HG02588 (cell line): ENCODE measurements at regions not wholly inside any gene's neighbourhood (a gene's known extent, or its start where the extent isn't known, plus 50 kb on each side); places are given as distances from the start of the nearest gene placed in this dataset.
"Not testable (repeated sequence)": the region's sequence is repeated elsewhere in the genome, so short reads cannot be mapped to it uniquely, and the experiment has no call there.

Experiments
- ATAC-seq: cut with Tn5 transposase; IDR thresholded peaks from one replicate; pipeline ENCODE4 v1.9.1; 2021; ENCODE audit warnings: mild to moderate bottlenecking, moderate library complexity; ENCODE audit not compliant: unreplicated experiment

- no peak for ATAC-seq
Observed at GRCh38 chr2:116917196-116917595, 897.3 kb upstream of the DDX18 start.

GRCh38 chr2:116918574-116918973, 895.9 kb upstream of the DDX18 start:
- ATAC-seq, result no peak

- ATAC-seq, result no peak
Observed at GRCh38 chr2:116922414-116922813, 892.1 kb upstream of the DDX18 start.

GRCh38 chr2:116924509-116924908, 890.0 kb upstream of the DDX18 start:
- ATAC-seq, result no peak

- ATAC-seq, result no peak
Observed at GRCh38 chr2:116935097-116935814, 879.2 kb upstream of the DDX18 start.

GRCh38 chr2:116948258-116948657, 866.2 kb upstream of the DDX18 start:
- no peak for ATAC-seq

GRCh38 chr2:116949249-116949648, 865.2 kb upstream of the DDX18 start:
- no peak for ATAC-seq

GRCh38 chr2:116952254-116952653, 862.2 kb upstream of the DDX18 start:
- no peak for ATAC-seq

GRCh38 chr2:116955646-116956045, 858.8 kb upstream of the DDX18 start:
- ATAC-seq, result no peak

GRCh38 chr2:116975608-116976007, 838.9 kb upstream of the DDX18 start:
- no peak for ATAC-seq

GRCh38 chr2:116979916-116980764, 834.4 kb upstream of the DDX18 start:
- ATAC-seq, result no peak

GRCh38 chr2:116987447-116987846, 827.0 kb upstream of the DDX18 start:
- ATAC-seq, result no peak

- ATAC-seq, result no peak
Observed at GRCh38 chr2:116988303-116988702, 826.2 kb upstream of the DDX18 start.

- no peak for ATAC-seq
Observed at GRCh38 chr2:117019357-117019756, 795.1 kb upstream of the DDX18 start.

GRCh38 chr2:117027646-117028045, 786.8 kb upstream of the DDX18 start:
- no peak for ATAC-seq

GRCh38 chr2:117028708-117029107, 785.8 kb upstream of the DDX18 start:
- ATAC-seq, result not testable (repeated sequence)

GRCh38 chr2:117055499-117056375, 758.8 kb upstream of the DDX18 start:
- no peak for ATAC-seq

GRCh38 chr2:117056376-117056748, 758.1 kb upstream of the DDX18 start:
- ATAC-seq, result no peak

GRCh38 chr2:117057016-117057415, 757.5 kb upstream of the DDX18 start:
- ATAC-seq, result no peak

- ATAC-seq, result peak; percentile 60
Observed at GRCh38 chr2:117058366-117058765, 756.1 kb upstream of the DDX18 start.

- ATAC-seq, result no peak
Observed at GRCh38 chr2:117064021-117064420, 750.5 kb upstream of the DDX18 start.
